SK-N-SH treated with all-trans-retinoic acid at 6 μM for 48 hours (cell line): ENCODE measurements at regions not wholly inside any gene's neighbourhood (a gene's known extent, or its start where the extent isn't known, plus 50 kb on each side); places are given as distances from the start of the nearest gene placed in this dataset.

Source experiments
- ATAC-seq: fragments of 200-7000 bp; cut with Tn5 transposase; 3 replicates; pipeline ENCODE4 v1.9.1; 2020; ENCODE audit warnings: mild to moderate bottlenecking, moderate library complexity
- ARNTL ChIP-seq: fragments of 450-650 bp; formaldehyde crosslinking; IDR thresholded peaks from 2 replicates; pipeline ENCODE4 v1.5.0; 2020; ENCODE audit warnings: low read depth, mild to moderate bottlenecking, moderate library complexity, borderline replicate concordance
- BACH2 ChIP-seq: fragments of 250-450 bp; sonication (Bioruptor Pico); IDR thresholded peaks from 2 replicates; pipeline ENCODE4 v1.9.0; 2021; ENCODE audit warnings: mild to moderate bottlenecking, borderline replicate concordance
- CREB5 ChIP-seq: fragments of 250-450 bp; sonication (Bioruptor Pico); IDR thresholded peaks from 2 replicates; pipeline ENCODE4 v1.5.1; 2020; ENCODE audit warnings: low read depth, mild to moderate bottlenecking, moderate library complexity
- CSRNP3 ChIP-seq: fragments of 250-450 bp; sonication (Bioruptor Pico); IDR thresholded peaks from 2 replicates; pipeline ENCODE4 v1.5.1; 2021; ENCODE audit warnings: mild to moderate bottlenecking, moderate library complexity
- ESRRG ChIP-seq: fragments of 250-450 bp; sonication (Bioruptor Pico); IDR thresholded peaks from 2 replicates; pipeline ENCODE4 v1.6.1; 2021; ENCODE audit warnings: mild to moderate bottlenecking
- GLIS3 ChIP-seq: fragments of 250-450 bp; sonication (Bioruptor Pico); IDR thresholded peaks from 2 replicates; pipeline ENCODE4 v1.5.0; 2020; ENCODE audit warnings: mild to moderate bottlenecking, moderate library complexity
- ISL1 ChIP-seq: fragments of 250-450 bp; sonication (Bioruptor Pico); IDR thresholded peaks from 2 replicates; pipeline ENCODE4 v2.1.2; 2022; ENCODE audit warnings: mild to moderate bottlenecking, moderate library complexity
- OSR1 ChIP-seq: fragments of 250-450 bp; sonication (Bioruptor Pico); IDR thresholded peaks from 2 replicates; pipeline ENCODE4 v1.8.0; 2022; ENCODE audit warnings: moderate library complexity, mild to moderate bottlenecking, inconsistent platforms
- PATZ1 ChIP-seq: fragments of 250-450 bp; sonication (Bioruptor Pico); IDR thresholded peaks from 2 replicates; pipeline ENCODE4 v1.8.0; 2020; ENCODE audit warnings: mild to moderate bottlenecking, moderate library complexity, borderline replicate concordance
- PPARA ChIP-seq: fragments of 250-450 bp; sonication (Bioruptor Pico); IDR thresholded peaks from 2 replicates; pipeline ENCODE4 v1.5.0; 2020; ENCODE audit warnings: mild to moderate bottlenecking, borderline replicate concordance
- RARB ChIP-seq: fragments of 250-450 bp; sonication (Bioruptor Pico); IDR thresholded peaks from 2 replicates; pipeline ENCODE4 v1.8.0; 2021; ENCODE audit warnings: mild to moderate bottlenecking, moderate library complexity
- SNAI2 ChIP-seq: fragments of 250-450 bp; sonication (Bioruptor Pico); IDR thresholded peaks from 2 replicates; pipeline ENCODE4 v1.5.0; 2020; ENCODE audit warnings: mild to moderate bottlenecking, moderate library complexity
- TCF4 ChIP-seq: fragments of 250-450 bp; sonication (Bioruptor Pico); IDR thresholded peaks from 2 replicates; pipeline ENCODE4 v1.8.0; 2021; ENCODE audit warnings: mild to moderate bottlenecking, moderate library complexity, borderline replicate concordance
- TOX ChIP-seq: fragments of 250-450 bp; sonication (Bioruptor Pico); IDR thresholded peaks from 2 replicates; pipeline ENCODE4 v1.8.0; 2021; ENCODE audit warnings: mild to moderate bottlenecking, moderate library complexity, borderline replicate concordance
- ZC3H10 ChIP-seq: fragments of 250-450 bp; sonication (Bioruptor Pico); IDR thresholded peaks from 2 replicates; pipeline ENCODE4 v1.5.1; 2021; ENCODE audit warnings: mild to moderate bottlenecking, moderate library complexity
- ZFP30 ChIP-seq: fragments of 450-650 bp; formaldehyde crosslinking; IDR thresholded peaks from 2 replicates; pipeline ENCODE4 v1.5.0; 2022; ENCODE audit warnings: mild to moderate bottlenecking, moderate library complexity
- ZNF565 ChIP-seq: fragments of 450-650 bp; formaldehyde crosslinking; conservative IDR thresholded peaks from 2 replicates; pipeline ENCODE4 v1.5.0; 2020; ENCODE audit warnings: low read depth, mild to moderate bottlenecking, moderate library complexity
- ZNF70 ChIP-seq: fragments of 450-650 bp; formaldehyde crosslinking; IDR thresholded peaks from 2 replicates; pipeline ENCODE4 v1.5.0; 2020; ENCODE audit warnings: mild to moderate bottlenecking, moderate library complexity
- ZNF8 ChIP-seq: fragments of 450-650 bp; formaldehyde crosslinking; IDR thresholded peaks from 2 replicates; pipeline ENCODE4 v1.5.0; 2020; ENCODE audit warnings: mild to moderate bottlenecking, moderate library complexity
- TF ChIP-seq, protein P1 (sequence below): fragments of 250-450 bp; sonication (Bioruptor Pico); IDR thresholded peaks from 2 replicates; pipeline ENCODE4 v1.5.0; 2020; ENCODE audit warnings: mild to moderate bottlenecking, moderate library complexity
- TF ChIP-seq, protein P2 (sequence below): fragments of 250-450 bp; sonication (Bioruptor Pico); IDR thresholded peaks from 2 replicates; pipeline ENCODE4 v1.8.0; 2021; ENCODE audit warnings: low read depth, mild to moderate bottlenecking, moderate library complexity, borderline replicate concordance

DNA sequence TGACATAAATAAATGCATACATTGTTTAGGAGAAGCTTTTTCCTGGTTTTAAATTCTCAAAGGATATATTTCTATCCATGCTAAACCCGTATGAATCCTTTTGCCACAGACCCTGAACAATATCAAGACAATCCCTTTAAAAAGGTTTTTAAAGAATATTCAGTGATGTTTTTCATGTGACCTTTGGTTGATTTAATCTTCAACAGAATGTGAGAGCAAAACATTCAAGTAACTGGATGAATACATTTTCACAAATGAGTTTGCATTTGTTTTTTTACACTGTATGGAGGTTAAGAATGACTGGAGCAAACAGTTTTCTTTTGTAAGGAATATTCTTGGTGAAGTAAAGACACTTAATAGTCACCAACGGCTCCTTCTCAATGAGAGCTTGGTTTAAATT lies 139.4 kb upstream of the CWC22 start:
- no peak for TF ChIP-seq ISL1 (CRISPR knock-in tag)
- TF ChIP-seq BACH2 (CRISPR knock-in tag) = no peak
- no peak for TF ChIP-seq ZNF70 (CRISPR knock-in tag)
- TF ChIP-seq ESRRG = no peak
- TF ChIP-seq ZFP30 (CRISPR knock-in tag) = no peak
- no peak for TF ChIP-seq GLIS3 (CRISPR knock-in tag)
- no peak for TF ChIP-seq ARNTL (CRISPR knock-in tag)
- TF ChIP-seq, protein P1, sequence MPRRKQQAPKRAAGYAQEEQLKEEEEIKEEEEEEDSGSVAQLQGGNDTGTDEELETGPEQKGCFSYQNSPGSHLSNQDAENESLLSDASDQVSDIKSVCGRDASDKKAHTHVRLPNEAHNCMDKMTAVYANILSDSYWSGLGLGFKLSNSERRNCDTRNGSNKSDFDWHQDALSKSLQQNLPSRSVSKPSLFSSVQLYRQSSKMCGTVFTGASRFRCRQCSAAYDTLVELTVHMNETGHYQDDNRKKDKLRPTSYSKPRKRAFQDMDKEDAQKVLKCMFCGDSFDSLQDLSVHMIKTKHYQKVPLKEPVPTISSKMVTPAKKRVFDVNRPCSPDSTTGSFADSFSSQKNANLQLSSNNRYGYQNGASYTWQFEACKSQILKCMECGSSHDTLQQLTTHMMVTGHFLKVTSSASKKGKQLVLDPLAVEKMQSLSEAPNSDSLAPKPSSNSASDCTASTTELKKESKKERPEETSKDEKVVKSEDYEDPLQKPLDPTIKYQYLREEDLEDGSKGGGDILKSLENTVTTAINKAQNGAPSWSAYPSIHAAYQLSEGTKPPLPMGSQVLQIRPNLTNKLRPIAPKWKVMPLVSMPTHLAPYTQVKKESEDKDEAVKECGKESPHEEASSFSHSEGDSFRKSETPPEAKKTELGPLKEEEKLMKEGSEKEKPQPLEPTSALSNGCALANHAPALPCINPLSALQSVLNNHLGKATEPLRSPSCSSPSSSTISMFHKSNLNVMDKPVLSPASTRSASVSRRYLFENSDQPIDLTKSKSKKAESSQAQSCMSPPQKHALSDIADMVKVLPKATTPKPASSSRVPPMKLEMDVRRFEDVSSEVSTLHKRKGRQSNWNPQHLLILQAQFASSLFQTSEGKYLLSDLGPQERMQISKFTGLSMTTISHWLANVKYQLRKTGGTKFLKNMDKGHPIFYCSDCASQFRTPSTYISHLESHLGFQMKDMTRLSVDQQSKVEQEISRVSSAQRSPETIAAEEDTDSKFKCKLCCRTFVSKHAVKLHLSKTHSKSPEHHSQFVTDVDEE (CRISPR knock-in tag) = no peak
- TF ChIP-seq ZC3H10 (CRISPR knock-in tag) = no peak
- TF ChIP-seq ZNF565 (CRISPR knock-in tag) = no peak
- TF ChIP-seq PPARA (CRISPR knock-in tag) = no peak
- TF ChIP-seq RARB = no peak
- TF ChIP-seq ZNF8 = no peak
- TF ChIP-seq TOX (CRISPR knock-in tag) = no peak
- no peak for TF ChIP-seq TCF4 (CRISPR knock-in tag)
- no peak for TF ChIP-seq PATZ1 (CRISPR knock-in tag)
- TF ChIP-seq SNAI2 = no peak
- TF ChIP-seq, protein P2, sequence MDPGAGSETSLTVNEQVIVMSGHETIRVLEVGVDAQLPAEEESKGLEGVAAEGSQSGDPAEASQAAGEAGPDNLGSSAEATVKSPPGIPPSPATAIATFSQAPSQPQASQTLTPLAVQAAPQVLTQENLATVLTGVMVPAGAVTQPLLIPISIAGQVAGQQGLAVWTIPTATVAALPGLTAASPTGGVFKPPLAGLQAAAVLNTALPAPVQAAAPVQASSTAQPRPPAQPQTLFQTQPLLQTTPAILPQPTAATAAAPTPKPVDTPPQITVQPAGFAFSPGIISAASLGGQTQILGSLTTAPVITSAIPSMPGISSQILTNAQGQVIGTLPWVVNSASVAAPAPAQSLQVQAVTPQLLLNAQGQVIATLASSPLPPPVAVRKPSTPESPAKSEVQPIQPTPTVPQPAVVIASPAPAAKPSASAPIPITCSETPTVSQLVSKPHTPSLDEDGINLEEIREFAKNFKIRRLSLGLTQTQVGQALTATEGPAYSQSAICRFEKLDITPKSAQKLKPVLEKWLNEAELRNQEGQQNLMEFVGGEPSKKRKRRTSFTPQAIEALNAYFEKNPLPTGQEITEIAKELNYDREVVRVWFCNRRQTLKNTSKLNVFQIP (CRISPR knock-in tag) = no peak
- ATAC-seq = no peak

DNA sequence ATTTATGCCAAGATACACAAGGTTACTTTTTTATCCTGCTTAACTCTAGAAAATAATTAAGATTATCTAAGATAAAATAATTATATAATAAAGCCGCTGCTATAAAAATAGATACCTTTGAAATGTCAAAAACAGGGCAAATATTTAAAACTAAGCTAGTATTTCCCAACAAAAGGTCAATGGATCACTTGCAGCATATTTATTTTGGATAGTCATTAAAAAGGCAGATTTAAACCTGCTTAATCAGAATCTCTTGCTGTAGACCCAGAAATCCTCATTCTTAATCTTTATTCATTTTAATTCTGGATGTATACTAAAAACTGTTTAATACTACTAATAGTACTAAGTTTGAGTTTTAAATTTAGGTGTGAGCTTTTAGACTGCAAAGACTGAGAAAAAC lies 139.0 kb upstream of the CWC22 start:
- TF ChIP-seq PPARA (CRISPR knock-in tag) = no peak
- no peak for TF ChIP-seq CSRNP3 (CRISPR knock-in tag)
- TF ChIP-seq CREB5 (CRISPR knock-in tag) = no peak
- no peak for TF ChIP-seq BACH2 (CRISPR knock-in tag)
- TF ChIP-seq, protein P1 (CRISPR knock-in tag) = no peak
- no peak for TF ChIP-seq ARNTL (CRISPR knock-in tag)
- no peak for TF ChIP-seq TOX (CRISPR knock-in tag)
- no peak for TF ChIP-seq TCF4 (CRISPR knock-in tag)
- no peak for TF ChIP-seq SNAI2
- TF ChIP-seq, protein P2 (CRISPR knock-in tag) = no peak
- no peak for TF ChIP-seq ZNF565 (CRISPR knock-in tag)
- no peak for TF ChIP-seq ISL1 (CRISPR knock-in tag)
- no peak for TF ChIP-seq OSR1 (CRISPR knock-in tag)
- no peak for TF ChIP-seq PATZ1 (CRISPR knock-in tag)
- no peak for ATAC-seq
